ENCODE measurements at regions not wholly inside any gene's neighbourhood (a gene's known extent, or its start where the extent isn't known, plus 50 kb on each side); places are given as distances from the start of the nearest gene placed in this dataset.

- intact Hi-C loops (cut with DNase I), result no loop called here
- ATAC-seq (no peak), DNase-seq (no peak)
- Histone ChIP-seq H3K4me1 (ENCODE audit: control insufficient read depth, insufficient read depth, low read length) (no peaks in the 10 kb centered on the region), H3K9me3 (ENCODE audit: control insufficient read depth, low read length) (no peaks in the 10 kb centered on the region), H3K4me3 (ENCODE audit: low read length) (no peak overlapping the region), H3K27ac (ENCODE audit: low read length) (no peak overlapping the region), H3K27me3 (ENCODE audit: control insufficient read depth, insufficient read depth) (no peaks in the 10 kb centered on the region)
- 72% methylated on average over 2 of the region's 2 CpGs for WGBS
Measured at GRCh38 chr15:93497291-93497690, 408.3 kb upstream of the RGMA start.

GRCh38 chr15:93496888-93497287 is 407.9 kb upstream of the RGMA start:
- 69% methylated on average over 5 of the region's 5 CpGs for WGBS
- Histone ChIP-seq H3K4me3 (ENCODE audit: low read length) (no peak overlapping the region), H3K9me3 (ENCODE audit: control insufficient read depth, low read length) (no peaks in the 10 kb centered on the region), H3K4me1 (ENCODE audit: control insufficient read depth, insufficient read depth, low read length) (no peaks in the 10 kb centered on the region), H3K27ac (ENCODE audit: low read length) (no peak overlapping the region), H3K27me3 (ENCODE audit: control insufficient read depth, insufficient read depth) (no peaks in the 10 kb centered on the region)
- intact Hi-C loops (cut with DNase I), result no loop called here
- ATAC-seq, result no peak
- DNase-seq, result no peak

GRCh38 chr15:93495799-93496637 is 407.0 kb upstream of the RGMA start:
- Histone ChIP-seq H3K4me1 (ENCODE audit: control insufficient read depth, insufficient read depth, low read length) (no peaks in the 10 kb centered on the region), H3K4me3 (ENCODE audit: low read length) (no peak overlapping the region), H3K9me3 (ENCODE audit: control insufficient read depth, low read length) (no peaks in the 10 kb centered on the region), H3K27ac (ENCODE audit: low read length) (no peak overlapping the region), H3K27me3 (ENCODE audit: control insufficient read depth, insufficient read depth) (no peaks in the 10 kb centered on the region)
- 61% methylated on average over 9 of the region's 9 CpGs for WGBS
- peak in 1 of 3 donors; percentile 37 for DNase-seq
- intact Hi-C loops (cut with DNase I), result no loop called here
- peak in 1 of 2 donors; percentile 60 for ATAC-seq

GRCh38 chr15:93493172-93493571 is 404.2 kb upstream of the RGMA start:
- DNase-seq (no peak), ATAC-seq (no peak)
- Histone ChIP-seq H3K4me1 (ENCODE audit: control insufficient read depth, insufficient read depth, low read length) (no peaks in the 10 kb centered on the region), H3K27me3 (ENCODE audit: control insufficient read depth, insufficient read depth) (no peaks in the 10 kb centered on the region), H3K27ac (ENCODE audit: low read length) (no peak overlapping the region), H3K9me3 (ENCODE audit: control insufficient read depth, low read length) (no peaks in the 10 kb centered on the region), H3K4me3 (ENCODE audit: low read length) (no peak overlapping the region)
- intact Hi-C loops (cut with DNase I), result no loop called here
- whole genome bisulfite sequencing, result 53% methylated on average over 4 of the region's 4 CpGs

GRCh38 chr15:93491291-93491690 is 402.3 kb upstream of the RGMA start:
- Histone ChIP-seq H3K9me3 (ENCODE audit: control insufficient read depth, low read length) (no peaks in the 10 kb centered on the region), H3K27me3 (ENCODE audit: control insufficient read depth, insufficient read depth) (no peaks in the 10 kb centered on the region), H3K27ac (ENCODE audit: low read length) (no peak overlapping the region), H3K4me1 (ENCODE audit: control insufficient read depth, insufficient read depth, low read length) (peaks cover 5% of the 10 kb centered on the region), H3K4me3 (ENCODE audit: low read length) (no peak overlapping the region)
- ATAC-seq (no peak), DNase-seq (no peak)
- WGBS, result 77% methylated on average over 8 of the region's 8 CpGs
- intact Hi-C loops (cut with DNase I), result no loop called here

GRCh38 chr15:93488296-93488713 is 399.3 kb upstream of the RGMA start:
- Histone ChIP-seq H3K27ac (ENCODE audit: low read length) (no peak overlapping the region), H3K4me3 (ENCODE audit: low read length) (no peak overlapping the region), H3K9me3 (ENCODE audit: control insufficient read depth, low read length) (no peaks in the 10 kb centered on the region), H3K4me1 (ENCODE audit: control insufficient read depth, insufficient read depth, low read length) (peaks cover 5% of the 10 kb centered on the region), H3K27me3 (ENCODE audit: control insufficient read depth, insufficient read depth) (no peaks in the 10 kb centered on the region)
- DNase-seq (peak in 2 of 3 donors; percentile 54 to 55), ATAC-seq (no peak)
- intact Hi-C loops (cut with DNase I), result no loop called here
- WGBS, result 63% methylated on average over 5 of the region's 5 CpGs

GRCh38 chr15:93486407-93487117 is 397.6 kb upstream of the RGMA start:
- no peak overlapping the region for H3K4me3 ChIP-seq (ENCODE audit: low read length)
- WGBS, result 81% methylated on average over 13 of the region's 13 CpGs
- DNase-seq, result peak in 1 of 3 donors; percentile 73
- peaks cover 5% of the 10 kb centered on the region for H3K4me1 ChIP-seq (ENCODE audit: control insufficient read depth, insufficient read depth, low read length)
- intact Hi-C loops (cut with DNase I), result no loop called here
- no peaks in the 10 kb centered on the region for H3K9me3 ChIP-seq (ENCODE audit: control insufficient read depth, low read length)
- H3K27ac ChIP-seq (ENCODE audit: low read length), result peak overlapping the region; percentile 29
- H3K27me3 ChIP-seq (ENCODE audit: control insufficient read depth, insufficient read depth), result no peaks in the 10 kb centered on the region
- ATAC-seq, result peak in 1 of 2 donors; percentile 29

GRCh38 chr15:93485438-93486327 is 396.7 kb upstream of the RGMA start:
- no peaks in the 10 kb centered on the region for H3K27me3 ChIP-seq (ENCODE audit: control insufficient read depth, insufficient read depth)
- DNase-seq, result peak; percentile 49 to 89 (median 63)
- peak overlapping the region; percentile 42 for H3K27ac ChIP-seq (ENCODE audit: low read length)
- ATAC-seq, result peak; percentile 94
- no peak overlapping the region for H3K4me3 ChIP-seq (ENCODE audit: low read length)
- whole genome bisulfite sequencing, result 52% methylated on average over 11 of the region's 11 CpGs
- intact Hi-C loops (cut with DNase I), result no loop called here
- peaks cover 5% of the 10 kb centered on the region for H3K4me1 ChIP-seq (ENCODE audit: control insufficient read depth, insufficient read depth, low read length)
- H3K9me3 ChIP-seq (ENCODE audit: control insufficient read depth, low read length), result no peaks in the 10 kb centered on the region

GRCh38 chr15:93483923-93484322 is 394.9 kb upstream of the RGMA start:
- Histone ChIP-seq H3K4me3 (ENCODE audit: low read length) (no peak overlapping the region), H3K9me3 (ENCODE audit: control insufficient read depth, low read length) (no peaks in the 10 kb centered on the region), H3K4me1 (ENCODE audit: control insufficient read depth, insufficient read depth, low read length) (peaks cover 5% of the 10 kb centered on the region), H3K27me3 (ENCODE audit: control insufficient read depth, insufficient read depth) (no peaks in the 10 kb centered on the region), H3K27ac (ENCODE audit: low read length) (no peak overlapping the region)
- no peak for DNase-seq
- intact Hi-C loops (cut with DNase I), result no loop called here
- 91% methylated on average over 4 of the region's 4 CpGs for WGBS
- ATAC-seq, result no peak

- H3K4me1 ChIP-seq (ENCODE audit: control insufficient read depth, insufficient read depth, low read length), result peaks cover 5% of the 10 kb centered on the region
- no peak overlapping the region for H3K4me3 ChIP-seq (ENCODE audit: low read length)
- ATAC-seq (no peak), DNase-seq (no peak)
- no peaks in the 10 kb centered on the region for H3K9me3 ChIP-seq (ENCODE audit: control insufficient read depth, low read length)
- WGBS, result 74% methylated on average over 6 of the region's 6 CpGs
- H3K27me3 ChIP-seq (ENCODE audit: control insufficient read depth, insufficient read depth), result no peaks in the 10 kb centered on the region
- intact Hi-C loops (cut with DNase I), result no loop called here
- no peak overlapping the region for H3K27ac ChIP-seq (ENCODE audit: low read length)
Measured at GRCh38 chr15:93482731-93483130, 393.7 kb upstream of the RGMA start.
